HG02642 (cell line): ENCODE measurements at regions not wholly inside any gene's neighbourhood (a gene's known extent, or its start where the extent isn't known, plus 50 kb on each side); places are given as distances from the start of the nearest gene placed in this dataset.
"Not testable (repeated sequence)": the region's sequence is repeated elsewhere in the genome, so short reads cannot be mapped to it uniquely, and the experiment has no call there.

Source experiments
- ATAC-seq: cut with Tn5 transposase; IDR thresholded peaks from one replicate; pipeline ENCODE4 v1.9.1; 2021; ENCODE audit warnings: mild to moderate bottlenecking; ENCODE audit not compliant: unreplicated experiment, poor library complexity

DNA sequence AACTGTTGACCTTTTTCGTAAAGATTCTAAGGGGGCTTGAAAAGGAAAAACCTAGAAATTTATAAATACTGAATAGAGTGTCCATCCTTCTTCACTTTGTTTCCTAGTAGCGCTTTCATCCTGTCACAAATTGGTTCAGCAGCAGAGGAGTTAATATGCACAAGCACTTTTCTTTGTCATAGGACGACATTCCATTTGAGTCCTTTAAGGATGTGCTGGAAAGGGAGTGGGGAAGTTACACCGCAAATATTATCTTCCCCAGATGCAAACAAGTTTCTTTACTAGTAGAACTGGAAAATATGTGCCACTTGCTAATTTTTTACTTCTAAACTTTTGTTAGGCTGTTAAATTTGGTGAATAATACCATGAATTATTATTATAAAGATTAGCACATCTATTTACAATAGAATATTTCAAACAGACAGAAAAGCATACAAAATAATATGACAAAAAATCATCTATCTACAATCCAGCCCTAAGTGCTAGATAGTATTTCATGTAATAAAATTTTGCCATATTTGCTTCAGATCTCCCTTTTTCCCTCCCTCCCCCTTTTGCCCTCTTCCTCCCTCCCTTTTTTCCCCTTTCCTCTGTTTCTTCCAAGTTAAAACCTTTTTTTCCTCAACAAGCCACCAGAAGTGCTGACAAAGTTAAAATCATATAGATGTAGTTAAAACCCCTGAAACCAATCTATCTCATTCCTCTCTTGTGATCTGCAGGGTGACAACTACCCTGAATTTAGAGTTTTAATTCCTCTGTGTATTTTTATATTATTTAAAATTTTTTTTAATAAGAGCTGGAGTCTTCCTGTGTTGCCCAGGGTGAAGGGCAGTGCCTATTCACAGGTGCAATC is 50.5 kb upstream of the MAP4K3 start:
- no peak for ATAC-seq

DNA sequence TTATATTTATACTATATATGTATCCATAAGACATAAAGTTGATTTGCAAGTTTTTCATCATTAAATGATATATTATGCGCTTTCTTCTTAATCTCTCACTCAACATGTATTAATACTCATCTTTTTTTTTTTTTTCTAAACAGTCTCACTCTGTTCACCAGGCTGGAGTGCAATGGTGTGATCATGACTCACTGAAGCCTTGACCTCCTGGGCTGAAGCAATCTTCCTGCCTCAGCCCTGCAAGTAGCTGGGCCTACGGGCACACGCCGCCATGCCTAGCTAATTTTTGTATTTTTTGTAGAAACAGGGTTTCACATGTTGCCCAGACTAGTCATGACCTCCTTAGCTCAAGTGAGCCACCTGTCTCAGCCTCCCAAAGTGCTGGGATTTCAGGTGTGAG is 51.4 kb upstream of the MAP4K3 start:
- no peak for ATAC-seq

DNA sequence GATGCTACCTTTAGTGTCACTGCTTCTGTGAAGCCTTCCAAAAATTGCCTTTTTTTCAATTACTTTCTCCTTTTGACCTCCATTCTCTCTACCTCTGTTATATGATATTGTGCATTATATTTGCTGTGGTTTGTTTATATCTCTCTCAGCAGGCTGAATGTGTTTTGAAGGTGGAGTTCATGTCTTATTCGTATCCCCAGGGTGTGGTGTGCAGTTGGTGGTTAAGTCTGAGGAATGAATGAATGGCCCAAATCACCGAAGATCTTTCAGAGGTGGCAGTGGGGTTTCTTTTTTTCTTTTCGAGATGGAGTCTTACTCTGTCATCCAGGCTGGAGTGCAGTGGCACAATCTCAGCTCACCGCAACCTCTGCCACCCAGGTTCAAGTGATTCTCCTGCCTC is 53.5 kb upstream of the MAP4K3 start:
- ATAC-seq = no peak

- peak; percentile 14 for ATAC-seq
Measured at GRCh38 chr2:39491653-39492052, 54.6 kb upstream of the MAP4K3 start.

- ATAC-seq = peak; percentile 95
Measured at GRCh38 chr2:39492095-39492590, 55.1 kb upstream of the MAP4K3 start.

- no peak for ATAC-seq
Measured at GRCh38 chr2:39492716-39493115, 55.6 kb upstream of the MAP4K3 start.

- ATAC-seq = peak; percentile 75
Measured at GRCh38 chr2:39494784-39495251, 57.7 kb upstream of the MAP4K3 start.

DNA sequence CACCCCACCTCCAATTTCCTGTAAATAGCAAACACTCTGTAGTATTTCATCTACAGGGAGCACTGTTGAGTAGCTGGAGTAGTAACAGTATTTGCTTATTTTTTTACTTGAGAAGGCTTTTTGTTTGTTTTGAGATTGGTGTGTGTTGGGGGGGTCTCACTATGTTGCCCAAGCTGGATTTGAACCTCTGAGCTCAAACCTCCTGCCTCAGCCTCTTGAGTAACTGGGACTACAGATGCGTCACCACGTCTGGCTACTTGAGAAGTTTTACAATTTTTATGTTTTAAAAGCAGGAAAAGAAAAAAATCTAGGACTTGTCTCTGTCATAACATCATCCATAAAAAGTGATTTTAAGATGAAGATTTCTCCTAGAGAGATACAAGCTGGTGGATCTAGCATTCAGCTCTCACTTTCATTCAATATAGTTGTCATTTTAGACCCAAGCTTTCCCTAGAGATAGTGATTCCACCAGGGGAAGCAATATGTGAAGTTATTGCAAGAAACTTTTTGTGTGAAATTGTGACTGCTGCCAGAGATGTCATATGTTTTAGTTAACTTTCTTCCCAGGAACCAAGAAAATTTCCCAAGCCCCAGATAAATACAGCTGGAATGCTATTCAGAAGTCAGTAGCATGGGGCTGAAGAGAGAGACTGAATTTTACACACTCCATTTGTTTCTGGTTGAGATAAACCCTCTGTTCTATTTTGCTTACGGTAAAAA is 60.2 kb upstream of the MAP4K3 start:
- ATAC-seq = no peak

GRCh38 chr2:39498176-39498575 is 61.1 kb upstream of the MAP4K3 start:
- ATAC-seq = not testable (repeated sequence)

DNA sequence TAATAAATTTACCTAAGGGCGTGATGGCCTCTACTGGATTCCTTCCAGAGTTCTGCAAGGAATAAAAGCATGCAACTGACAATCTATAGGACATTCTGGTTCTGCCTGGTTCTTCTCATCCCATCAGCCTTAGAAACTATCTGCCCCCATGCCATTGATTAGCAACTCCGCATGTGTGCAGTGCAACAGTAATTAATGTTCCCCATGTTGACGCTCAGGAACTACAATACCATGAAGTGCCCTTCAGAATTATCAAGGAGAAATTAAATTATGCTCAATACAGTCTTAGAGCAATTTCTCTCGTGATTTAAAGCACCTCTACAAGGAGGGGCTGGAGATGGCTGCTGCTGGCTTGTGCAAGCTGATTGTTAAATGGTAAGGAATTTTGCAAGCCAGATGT is 61.7 kb upstream of the MAP4K3 start:
- no peak for ATAC-seq

DNA sequence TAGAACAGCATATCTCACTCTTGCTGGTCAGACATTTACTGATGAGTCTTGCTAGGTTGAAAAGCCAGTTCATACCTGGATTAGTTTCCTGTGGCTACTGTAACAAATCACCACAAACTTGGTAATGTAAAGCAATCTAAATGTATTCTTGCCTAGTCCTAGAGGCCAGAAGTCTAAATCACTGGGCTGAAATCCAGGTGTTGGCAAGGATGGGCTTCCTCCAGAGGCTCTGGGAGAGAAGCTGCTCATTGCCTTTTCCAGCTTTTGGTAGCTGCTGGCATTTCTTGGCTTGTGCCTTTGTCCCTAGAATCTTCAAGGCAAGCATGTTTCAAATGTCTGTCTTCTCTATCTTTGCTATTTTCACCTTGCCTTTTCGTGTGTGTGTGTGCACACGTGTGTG is 62.3 kb upstream of the MAP4K3 start:
- ATAC-seq = no peak

- ATAC-seq = no peak
Measured at GRCh38 chr2:39501412-39501811, 64.3 kb upstream of the MAP4K3 start.

DNA sequence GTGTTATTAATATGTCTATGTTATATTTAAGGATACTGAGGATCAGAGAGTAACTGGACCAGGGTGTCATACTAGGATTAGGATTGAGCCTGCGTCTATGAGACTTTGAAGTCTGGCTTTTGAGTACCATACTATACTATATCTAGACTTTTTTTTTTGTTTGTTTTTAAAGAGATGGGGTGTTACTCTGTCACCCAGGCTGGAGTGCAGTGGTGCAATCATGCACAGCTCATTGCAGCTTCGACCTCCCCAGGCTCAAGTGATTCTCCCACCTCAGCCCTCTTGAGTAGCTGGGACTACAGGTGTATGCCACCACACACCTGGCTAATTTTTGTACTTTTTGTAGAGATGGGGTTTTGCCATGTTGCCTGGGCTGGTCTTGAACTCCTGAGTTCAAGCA is 66.2 kb upstream of the MAP4K3 start:
- ATAC-seq = no peak

DNA sequence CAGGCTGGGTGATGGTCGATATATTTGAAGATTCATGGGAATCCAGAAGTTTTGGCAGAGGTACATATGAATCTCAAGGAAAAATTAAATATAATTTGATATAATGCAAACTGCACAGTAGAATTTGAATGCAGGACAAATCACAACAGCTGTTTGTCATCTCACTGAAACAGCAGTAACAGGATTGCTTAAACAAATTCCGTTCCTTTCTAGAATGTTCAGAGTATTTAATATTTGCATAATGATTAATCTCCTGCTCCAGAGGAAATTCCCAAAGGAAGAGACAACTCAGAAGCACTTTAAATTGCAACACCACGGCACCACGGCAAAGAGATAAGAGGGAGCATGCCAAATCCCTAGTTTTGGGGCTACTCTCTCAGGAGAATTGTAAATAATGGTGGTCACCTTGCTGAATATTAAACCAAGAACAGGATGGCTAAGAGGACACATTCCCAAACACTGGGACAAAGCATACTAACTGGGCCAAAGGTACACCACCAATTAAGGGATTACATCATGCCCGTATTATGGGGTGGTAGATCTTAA is 67.8 kb upstream of the MAP4K3 start:
- no peak for ATAC-seq

GRCh38 chr2:39506215-39506614 is 69.1 kb upstream of the MAP4K3 start:
- no peak for ATAC-seq

DNA sequence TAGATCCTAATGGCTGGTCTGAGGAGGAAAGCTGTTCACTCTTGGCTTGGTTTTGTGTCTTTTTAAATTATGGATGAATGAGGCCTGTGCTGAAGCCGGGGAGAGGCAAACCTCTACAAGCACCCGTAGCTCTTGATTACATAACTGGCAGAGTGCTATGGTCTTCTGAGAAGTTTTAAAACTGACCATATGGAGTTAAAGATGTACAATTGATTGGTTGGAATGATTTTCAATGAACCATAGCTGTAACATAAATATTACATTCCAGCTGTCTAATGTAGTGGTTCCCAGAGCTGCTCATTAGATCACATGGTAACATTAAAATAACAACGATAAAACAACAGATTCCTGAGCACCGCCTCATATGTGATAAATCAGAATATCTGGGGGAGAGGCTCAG is 71.1 kb upstream of the MAP4K3 start:
- ATAC-seq = no peak

DNA sequence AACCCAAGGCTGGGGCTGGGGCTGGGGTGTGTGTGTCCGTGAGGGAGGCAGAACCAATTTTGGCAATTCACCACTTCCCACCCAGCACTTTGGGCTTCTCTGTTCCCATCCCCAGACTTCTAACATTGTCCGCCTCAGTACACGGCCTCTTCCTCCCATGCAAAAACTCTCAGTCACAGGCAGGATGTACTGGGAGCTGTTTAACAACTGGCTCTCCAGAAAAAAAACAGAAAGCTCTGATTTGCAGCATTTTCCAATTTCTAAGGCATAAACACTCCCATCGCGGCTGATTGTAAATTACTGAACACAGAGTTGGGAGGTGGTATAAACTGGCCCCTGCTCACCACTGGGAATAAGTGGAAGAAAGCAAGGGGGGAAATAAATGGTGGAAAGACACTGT is 73.1 kb upstream of the MAP4K3 start:
- no peak for ATAC-seq

DNA sequence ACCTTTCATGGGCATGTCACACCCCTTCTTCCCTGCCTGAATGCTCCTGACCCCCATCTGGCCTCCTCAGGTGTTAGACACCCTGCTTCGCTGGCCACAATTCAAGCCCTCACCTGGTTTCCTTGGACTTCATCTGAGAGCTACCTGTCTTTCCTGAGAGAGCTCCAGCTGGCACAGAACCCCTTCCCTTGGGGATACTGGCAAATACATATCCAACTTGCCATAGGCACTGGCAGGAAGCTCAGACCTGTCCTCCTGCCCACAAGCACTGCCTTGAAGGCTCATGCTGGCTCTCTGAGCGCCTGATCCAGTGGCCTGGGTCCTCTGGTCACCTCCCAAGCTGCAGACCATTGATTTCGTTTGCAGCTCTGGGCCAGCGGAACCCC is 74.1 kb upstream of the MAP4K3 start:
- ATAC-seq = no peak

- ATAC-seq = no peak
Measured at GRCh38 chr2:39511605-39512433, 74.7 kb upstream of the MAP4K3 start.

DNA sequence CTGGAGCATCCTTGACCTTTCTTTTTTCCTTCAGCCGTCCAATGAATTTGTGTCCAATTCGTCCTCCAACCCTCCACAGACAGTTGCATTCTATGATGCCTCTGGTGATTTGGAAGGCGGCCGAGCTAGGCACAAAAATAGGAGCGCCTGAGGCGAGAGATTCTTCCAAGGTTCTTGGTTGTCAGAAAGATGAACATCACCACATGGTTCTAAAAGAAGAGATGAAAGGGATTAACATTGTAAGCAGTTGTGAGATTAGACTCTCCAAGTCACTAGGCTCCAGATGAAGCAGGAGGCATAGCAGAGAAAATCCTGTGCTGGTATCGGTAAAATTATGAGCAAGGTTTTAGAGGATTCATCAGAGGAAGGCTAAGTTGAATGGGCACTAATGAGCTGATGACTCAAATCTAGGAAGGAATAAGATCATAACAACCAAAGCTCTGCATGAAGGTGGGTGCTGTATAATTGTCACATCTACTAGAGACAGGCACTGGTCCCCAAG is 75.4 kb upstream of the MAP4K3 start:
- no peak for ATAC-seq
